Fibroblast of skin of abdomen (primary cell): ENCODE measurements at regions not wholly inside any gene's neighbourhood (a gene's known extent, or its start where the extent isn't known, plus 50 kb on each side); places are given as distances from the start of the nearest gene placed in this dataset.
A peak's percentile ranks its signal among the peaks of the same experiment; 100 is the strongest.
"Not testable (repeated sequence)": the region's sequence is repeated elsewhere in the genome, so short reads cannot be mapped to it uniquely, and the experiment has no call there.

ENCODE experiments used
- DNase-seq: peaks from one replicate; pipeline ENCODE4 v3.0.0-alpha.2; 2013

DNA sequence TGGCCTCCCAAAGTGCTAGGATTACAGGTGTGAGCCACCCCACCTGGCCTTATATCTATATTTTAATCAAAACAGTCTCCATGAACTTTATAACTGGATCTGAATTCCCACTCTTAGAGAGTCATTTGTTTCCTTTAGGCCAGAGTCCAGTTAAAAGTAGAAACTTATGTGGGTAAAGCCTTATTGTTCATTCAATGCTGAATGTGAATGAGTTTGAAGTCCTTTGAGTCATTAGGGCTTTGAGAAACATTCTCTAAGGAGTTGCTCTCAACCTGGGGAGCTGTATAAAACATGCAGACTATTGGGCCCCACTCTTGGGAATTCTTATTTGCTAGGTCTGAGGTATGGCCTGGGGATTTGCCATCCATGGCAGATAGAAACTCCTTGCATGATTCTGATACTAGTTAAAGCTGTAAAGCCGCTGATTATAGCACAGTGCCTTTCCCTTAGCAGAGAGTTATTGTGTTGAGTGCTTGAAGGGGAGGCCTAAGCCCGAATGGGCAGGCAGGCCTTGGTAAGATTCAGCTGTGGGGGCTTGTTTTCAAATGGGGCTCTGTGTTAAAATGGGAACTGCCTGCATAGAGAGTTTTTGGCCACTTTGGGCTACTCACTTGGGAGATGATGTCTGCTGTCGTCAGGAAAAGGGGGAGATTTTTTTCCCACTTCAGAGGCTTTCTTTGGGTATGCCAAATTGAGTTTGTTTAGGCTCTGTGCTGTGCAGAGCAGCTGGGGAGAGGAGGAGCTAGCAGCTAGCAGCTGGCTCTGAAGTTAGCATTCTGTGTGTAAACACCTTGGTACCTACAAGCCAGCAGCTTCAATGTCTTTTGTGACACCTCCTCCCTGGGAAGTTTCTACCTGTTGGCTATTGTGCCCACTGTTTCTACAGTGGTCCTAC, 117.5 kb downstream of the DACT1 start:
- DNase-seq: peak; percentile 42

- no peak for DNase-seq
These were observed 122.4 kb downstream of the DACT1 start for GRCh38 chr14:58760121-58760520.

- DNase-seq: no peak
These were observed 124.9 kb downstream of the DACT1 start for GRCh38 chr14:58762629-58763028.

DNA sequence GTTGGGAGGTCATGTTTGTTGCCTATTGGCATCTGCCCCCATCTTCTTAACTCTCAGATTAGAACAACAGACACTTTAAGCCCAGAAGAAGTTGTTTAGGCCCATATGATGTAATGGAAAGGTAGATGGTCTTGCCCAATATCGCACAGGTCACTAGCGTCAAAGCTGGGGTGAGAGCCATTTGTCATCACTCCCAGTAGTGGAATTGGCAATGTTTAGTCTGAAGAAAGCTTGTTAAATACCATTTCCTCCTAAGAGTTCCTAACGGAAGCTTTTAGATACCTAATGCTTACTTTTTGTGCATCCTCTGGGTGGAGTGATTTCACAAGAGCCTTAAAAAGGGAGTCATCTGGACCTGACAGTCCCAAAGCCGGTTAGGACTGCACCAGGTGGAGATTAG, 125.4 kb downstream of the DACT1 start:
- no peak for DNase-seq

GRCh38 chr14:58765418-58765831, 127.7 kb downstream of the DACT1 start:
- no peak for DNase-seq

- no peak for DNase-seq
These were observed 128.1 kb downstream of the DACT1 start for GRCh38 chr14:58765843-58766242.

GRCh38 chr14:58769011-58769643, 131.4 kb downstream of the DACT1 start:
- no peak for DNase-seq

GRCh38 chr14:58769771-58770170, 132.0 kb downstream of the DACT1 start:
- no peak for DNase-seq

DNA sequence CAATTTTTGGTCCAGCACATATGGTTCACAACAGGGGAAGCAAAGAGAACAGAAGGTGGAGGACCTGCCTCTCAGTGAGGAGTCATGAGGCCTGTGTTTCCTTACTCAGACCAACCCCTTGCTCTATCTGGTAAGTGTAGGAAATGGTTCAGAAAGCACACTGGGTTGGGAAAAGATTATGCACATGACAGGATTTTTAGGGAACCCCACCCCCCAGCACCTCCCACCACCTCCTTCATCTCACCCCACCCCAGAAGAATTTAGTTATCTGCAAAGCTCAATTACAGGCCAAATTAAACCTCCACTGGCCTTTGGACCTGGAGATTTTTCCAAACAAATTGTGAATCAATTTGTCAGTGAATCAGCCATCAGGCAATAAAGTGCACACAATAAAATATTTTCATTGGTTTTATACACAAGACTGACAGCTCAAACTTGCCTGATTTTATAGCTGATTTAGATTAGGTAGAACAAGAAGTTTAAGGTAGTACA, 132.8 kb downstream of the DACT1 start:
- DNase-seq: no peak

DNA sequence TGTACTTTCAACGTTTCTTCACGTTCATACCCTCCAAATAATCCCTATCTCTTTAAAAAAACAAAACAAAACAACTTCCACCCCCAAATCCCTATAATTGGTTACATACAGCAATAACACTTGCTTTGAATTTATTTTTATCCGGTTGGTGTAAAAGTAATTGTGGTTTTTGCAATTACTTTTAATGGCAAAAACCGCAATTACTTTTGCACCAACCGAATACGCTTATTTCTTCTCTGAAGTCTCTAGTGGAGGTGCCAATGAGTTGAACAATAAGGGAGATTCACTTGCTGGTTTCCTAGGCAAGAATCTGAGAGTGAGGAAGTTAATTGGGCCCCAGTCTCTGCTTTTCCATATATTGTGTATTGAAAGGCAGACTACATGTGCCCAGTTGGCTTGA, 133.3 kb downstream of the DACT1 start:
- DNase-seq: no peak

GRCh38 chr14:58772116-58772515, 134.4 kb downstream of the DACT1 start:
- DNase-seq: no peak

- DNase-seq: no peak
These were observed 135.2 kb downstream of the DACT1 start for GRCh38 chr14:58772794-58773620.

DNA sequence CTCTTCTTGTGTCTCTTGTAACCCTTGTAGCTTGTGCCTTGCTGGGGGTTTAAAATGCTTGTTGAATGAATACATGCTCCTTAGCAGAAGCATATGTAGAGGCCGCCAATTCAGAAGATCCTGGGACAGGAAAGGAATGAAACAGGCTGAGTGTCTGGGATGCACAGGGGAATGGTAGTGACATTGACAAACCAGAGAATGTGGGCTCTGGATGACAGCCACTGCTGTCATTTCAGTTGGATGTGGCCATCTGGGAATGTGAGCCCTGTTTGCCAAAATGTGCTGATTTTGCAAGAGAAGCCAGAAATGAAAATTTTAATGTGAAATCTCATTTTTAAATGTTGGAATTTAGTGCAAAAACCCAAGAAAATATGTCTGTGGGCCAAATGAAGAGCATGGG, 136.8 kb downstream of the DACT1 start:
- DNase-seq: no peak

- DNase-seq: not testable (repeated sequence)
These were observed 137.4 kb downstream of the DACT1 start for GRCh38 chr14:58775130-58775529.

GRCh38 chr14:58776516-58776915, 138.8 kb downstream of the DACT1 start:
- DNase-seq: no peak

DNA sequence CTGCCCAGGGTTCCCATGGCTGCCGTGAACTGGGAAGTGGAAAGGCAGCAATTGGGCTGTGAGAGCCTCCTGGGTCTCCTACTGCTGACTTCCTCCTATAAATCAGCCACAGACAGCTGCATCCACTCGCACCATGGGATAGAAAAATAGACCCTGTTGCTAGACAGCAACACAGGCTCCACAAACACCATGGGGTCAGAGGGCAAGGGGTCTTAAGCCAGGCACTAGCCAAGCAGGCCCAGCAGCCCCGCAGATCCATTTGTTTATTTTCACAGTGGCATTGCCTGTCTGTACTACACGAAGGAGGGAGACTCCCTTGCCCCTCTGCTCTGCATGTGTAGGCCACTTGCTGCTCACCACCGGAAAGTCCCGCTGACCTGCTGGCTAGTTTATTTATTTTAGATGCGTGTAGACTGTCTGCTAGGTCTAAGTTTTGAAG, 139.8 kb downstream of the DACT1 start:
- DNase-seq: no peak

GRCh38 chr14:58778202-58778601, 140.4 kb downstream of the DACT1 start:
- DNase-seq: no peak

GRCh38 chr14:58779376-58779775, 141.6 kb downstream of the DACT1 start:
- no peak for DNase-seq

- no peak for DNase-seq
These were observed 142.4 kb downstream of the DACT1 start for GRCh38 chr14:58780185-58780584.

DNA sequence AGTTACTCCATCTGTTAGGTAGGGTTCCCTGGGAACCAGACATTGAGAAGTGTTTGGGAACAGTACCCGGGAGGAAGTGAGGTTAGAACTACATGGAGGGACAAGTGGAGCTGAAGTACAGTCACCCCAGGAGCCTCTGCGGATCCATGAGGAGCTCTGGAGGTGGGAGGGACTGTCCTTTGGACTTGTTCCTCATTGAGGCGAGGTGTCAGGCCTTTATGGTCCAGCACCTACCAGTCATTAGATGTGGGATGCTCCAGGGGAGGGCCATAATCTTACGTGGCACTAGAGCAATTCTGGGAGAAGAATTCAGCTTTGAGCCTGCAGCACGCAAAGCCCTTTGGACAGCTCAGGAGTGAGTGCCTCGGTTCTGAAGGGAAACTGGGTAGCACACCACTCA, 142.8 kb downstream of the DACT1 start:
- no peak for DNase-seq

GRCh38 chr14:58782011-58782410, 144.2 kb downstream of the DACT1 start:
- DNase-seq: no peak

- no peak for DNase-seq
These were observed 146.2 kb downstream of the DACT1 start for GRCh38 chr14:58783792-58784511.
